Panc1 (cell line): ENCODE measurements at regions not wholly inside any gene's neighbourhood (a gene's known extent, or its start where the extent isn't known, plus 50 kb on each side); places are given as distances from the start of the nearest gene placed in this dataset.

ENCODE experiments used
- ATAC-seq: fragments of 200-7000 bp; cut with Tn5 transposase; 2 replicates; pipeline ENCODE4 v1.9.1; 2020; ENCODE audit warnings: mild to moderate bottlenecking, moderate library complexity
- BruUV-seq: library from RNA; stranded (reverse); fragments of 400-500 nt; replicated peaks from 2 replicates; lab custom pipeline; 2021; lab: Mats Ljungman, UMichigan
- CTCF ChIA-PET: fragments of 300-600 bp; sonication (Branson Sonifier 250); formaldehyde crosslinking; loops from one replicate; lab custom pipeline; 2022; ENCODE audit warnings: antibody characterized with exemption; lab: Charles Lee
- POLR2A ChIA-PET: fragments of 300-600 bp; sonication (Branson Sonifier 250); formaldehyde crosslinking; loops from one replicate; lab custom pipeline; 2022; ENCODE audit warnings: antibody characterized with exemption; lab: Charles Lee
- DNase-seq: peaks from one replicate; pipeline ENCODE4 v3.0.0-alpha.2; 2010; ENCODE audit warnings: low read depth, low spot score
- H3K27ac ChIP-seq: 2 replicates; pipeline ENCODE4 v1.5.1; 2011; ENCODE audit warnings: mild to moderate bottlenecking, low read length, inconsistent platforms
- H3K27me3 ChIP-seq: fragments of 200-500 bp; sonication (Bioruptor generic); 2 replicates; pipeline ENCODE4 v1.6.0; 2014; ENCODE audit warnings: low read length, inconsistent platforms; ENCODE audit not compliant: control insufficient read depth, insufficient read depth
- H3K36me3 ChIP-seq: fragments of 200-500 bp; sonication (Bioruptor generic); 2 replicates; pipeline ENCODE4 v1.5.1; 2014; ENCODE audit warnings: inconsistent platforms, mild to moderate bottlenecking, low read length, moderate library complexity; ENCODE audit not compliant: control insufficient read depth, insufficient read depth
- H3K4me1 ChIP-seq: 2 replicates; pipeline ENCODE4 v1.5.1; 2011; ENCODE audit warnings: inconsistent platforms, mild to moderate bottlenecking, low read length, moderate library complexity; ENCODE audit not compliant: control insufficient read depth, insufficient read depth
- H3K4me3 ChIP-seq, 2 experiments: 2 replicates each; pipeline ENCODE4 v1.5.1; 2011 to 2012; ENCODE audit warnings: low read depth in 2 of 2, low read length in 2 of 2, mild to moderate bottlenecking in 2 of 2, inconsistent platforms in 1 of 2, moderate library complexity in 1 of 2
- H3K9me3 ChIP-seq: fragments of 200-500 bp; sonication (Bioruptor generic); 2 replicates; pipeline ENCODE4 v1.5.1; 2014; ENCODE audit warnings: low read depth, mild to moderate bottlenecking, inconsistent platforms, low read length, moderate library complexity; ENCODE audit not compliant: control insufficient read depth, insufficient read depth
- CTCF ChIP-seq: fragments of 450-650 bp; IDR thresholded peaks from 2 replicates; pipeline ENCODE4 v1.5.1; 2017; ENCODE audit warnings: mild to moderate bottlenecking
- POLR2AphosphoS5 ChIP-seq: IDR thresholded peaks from 2 replicates; pipeline ENCODE4 v1.6.1; 2012; ENCODE audit warnings: mild to moderate bottlenecking, low read depth, low read length, moderate library complexity
- REST ChIP-seq, 2 experiments: IDR thresholded peaks; 2 replicates each; pipeline ENCODE4 v1.6.1; 2011 to 2012; ENCODE audit warnings: low read depth in 2 of 2, control low read depth in 1 of 2, low read length in 1 of 2, mild to moderate bottlenecking in 1 of 2, moderate library complexity in 1 of 2; ENCODE audit not compliant: insufficient read depth in 1 of 2
- SIN3A ChIP-seq: IDR thresholded peaks from 2 replicates; pipeline ENCODE4 v1.6.1; 2012; ENCODE audit warnings: low read depth, mild to moderate bottlenecking, low read length, moderate library complexity, borderline replicate concordance; ENCODE audit not compliant: insufficient read depth
- TCF7L2 ChIP-seq: IDR thresholded peaks from 2 replicates; pipeline ENCODE4 v1.6.1; 2011; ENCODE audit warnings: mild to moderate bottlenecking, low read depth, low read length, inconsistent platforms
- in situ Hi-C: cut with HindIII; loops from 2 replicates; pipeline ENCODE4 v1.10.0; 2016; ENCODE audit warnings: low sequenced_read_pairs, low pct_unique_long_range_greater_than_20kb
- intact Hi-C: fragments of 100-400 bp; cut with micrococcal nuclease; formaldehyde crosslinking; loops from one replicate; pipeline ENCODE4 v1.10.0; 2022; ENCODE audit not compliant: unreplicated experiment

- ChIA-PET CTCF (no interaction called here), POLR2A (no interaction called here)
- BruUV-seq = no TSS peak
- TF ChIP-seq CTCF (no peak), POLR2AphosphoS5 (no peak), TCF7L2 (no peak), SIN3A (no peak), REST (IDR thresholded peaks at IDR 0.05; ENCODE audit: insufficient read depth in 1 of 2, low read depth in 2 of 2, low read length in 1 of 2) (no peak)
- Histone ChIP-seq H3K4me1 (no peaks in the 10 kb centered on the region), H3K27ac (no peak overlapping the region), H3K27me3 (no peaks in the 10 kb centered on the region), H3K4me3 (no peak overlapping the region), H3K36me3 (no peaks in the 10 kb centered on the region), H3K9me3 (no peaks in the 10 kb centered on the region)
- ATAC-seq = no peak
- no peak for DNase-seq
- in situ Hi-C loops = no loop called here
- intact Hi-C loops = no loop called here
These were observed 203.1 kb downstream of the INSIG2 start for GRCh38 chr2:118291251-118291880.

- DNase-seq (no peak), ATAC-seq (no peak)
- intact Hi-C loops (no loop called here), in situ Hi-C loops (no loop called here)
- Histone ChIP-seq H3K27ac (no peak overlapping the region), H3K36me3 (no peaks in the 10 kb centered on the region), H3K27me3 (no peaks in the 10 kb centered on the region), H3K9me3 (no peaks in the 10 kb centered on the region), H3K4me3 (no peak overlapping the region), H3K4me1 (no peaks in the 10 kb centered on the region)
- POLR2A ChIA-PET = no interaction called here
- no TSS peak for BruUV-seq
- no peak for TF ChIP-seq CTCF
- no peak for TF ChIP-seq POLR2AphosphoS5
- no peak for TF ChIP-seq REST (IDR thresholded peaks at IDR 0.05; ENCODE audit: insufficient read depth in 1 of 2, low read depth in 2 of 2, low read length in 1 of 2)
- no peak for TF ChIP-seq TCF7L2
- no peak for TF ChIP-seq SIN3A
- CTCF ChIA-PET = no interaction called here
These were observed 202.4 kb downstream of the INSIG2 start for GRCh38 chr2:118290411-118291250.
